Glutamatergic neuron (in vitro differentiated cells): ENCODE measurements at regions not wholly inside any gene's neighbourhood (a gene's known extent, or its start where the extent isn't known, plus 50 kb on each side); places are given as distances from the start of the nearest gene placed in this dataset.

Experiments
- DNase-seq: peaks from one replicate; pipeline ENCODE4 v3.0.0; 2022
- H3K27ac Mint-ChIP-seq: one replicate; pipeline ENCODE4 v1.8.0; 2020; ENCODE audit warnings: mild to moderate bottlenecking, mixed read lengths, inconsistent platforms; ENCODE audit not compliant: unreplicated experiment
- H3K27me3 Mint-ChIP-seq: one replicate; pipeline ENCODE4 v1.8.0; 2020; ENCODE audit warnings: mild to moderate bottlenecking, moderate library complexity, mixed read lengths, inconsistent platforms; ENCODE audit not compliant: unreplicated experiment
- H3K36me3 Mint-ChIP-seq: one replicate; pipeline ENCODE4 v1.8.0; 2020; ENCODE audit warnings: mild to moderate bottlenecking, mixed read lengths, inconsistent platforms; ENCODE audit not compliant: unreplicated experiment
- H3K4me1 Mint-ChIP-seq: one replicate; pipeline ENCODE4 v1.8.0; 2020; ENCODE audit warnings: mild to moderate bottlenecking, low read depth, mixed read lengths, inconsistent platforms; ENCODE audit not compliant: unreplicated experiment
- H3K4me3 Mint-ChIP-seq: one replicate; pipeline ENCODE4 v1.8.0; 2020; ENCODE audit warnings: mild to moderate bottlenecking, mixed read lengths, inconsistent platforms; ENCODE audit not compliant: unreplicated experiment
- H3K9me3 Mint-ChIP-seq: one replicate; pipeline ENCODE4 v1.8.0; 2020; ENCODE audit warnings: mild to moderate bottlenecking, moderate library complexity, mixed read lengths, inconsistent platforms; ENCODE audit not compliant: unreplicated experiment
- TF ChIP-seq, protein P1 (sequence below): fragments of 200-600 bp; sonication (generic); IDR thresholded peaks from one replicate; pipeline ENCODE4 v1.5.0; 2021; ENCODE audit not compliant: partially characterized antibody, unreplicated experiment

DNA sequence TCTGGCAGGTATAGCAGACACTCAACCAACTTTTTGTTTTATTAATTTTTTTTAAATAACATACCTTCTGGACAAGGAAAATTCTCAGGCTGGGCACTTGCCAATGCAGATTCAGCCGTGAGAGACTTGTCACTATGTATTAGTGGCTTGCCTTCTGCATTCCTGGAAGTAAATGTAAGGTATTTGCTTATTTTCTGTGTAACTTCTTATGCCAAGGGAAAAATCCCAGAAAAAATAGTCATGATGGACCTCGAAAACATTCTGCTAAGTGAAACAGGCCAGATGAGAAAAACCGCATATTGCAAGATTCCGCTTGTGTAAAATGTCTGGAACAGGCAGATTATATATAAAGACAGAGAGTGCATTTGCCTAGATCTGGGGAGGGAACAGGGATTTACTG, 260.3 kb upstream of the DAPK1 start:
- H3K27me3 Mint-ChIP-seq: no peaks in the 10 kb centered on the region
- H3K9me3 Mint-ChIP-seq: no peaks in the 10 kb centered on the region
- TF ChIP-seq, protein P1, sequence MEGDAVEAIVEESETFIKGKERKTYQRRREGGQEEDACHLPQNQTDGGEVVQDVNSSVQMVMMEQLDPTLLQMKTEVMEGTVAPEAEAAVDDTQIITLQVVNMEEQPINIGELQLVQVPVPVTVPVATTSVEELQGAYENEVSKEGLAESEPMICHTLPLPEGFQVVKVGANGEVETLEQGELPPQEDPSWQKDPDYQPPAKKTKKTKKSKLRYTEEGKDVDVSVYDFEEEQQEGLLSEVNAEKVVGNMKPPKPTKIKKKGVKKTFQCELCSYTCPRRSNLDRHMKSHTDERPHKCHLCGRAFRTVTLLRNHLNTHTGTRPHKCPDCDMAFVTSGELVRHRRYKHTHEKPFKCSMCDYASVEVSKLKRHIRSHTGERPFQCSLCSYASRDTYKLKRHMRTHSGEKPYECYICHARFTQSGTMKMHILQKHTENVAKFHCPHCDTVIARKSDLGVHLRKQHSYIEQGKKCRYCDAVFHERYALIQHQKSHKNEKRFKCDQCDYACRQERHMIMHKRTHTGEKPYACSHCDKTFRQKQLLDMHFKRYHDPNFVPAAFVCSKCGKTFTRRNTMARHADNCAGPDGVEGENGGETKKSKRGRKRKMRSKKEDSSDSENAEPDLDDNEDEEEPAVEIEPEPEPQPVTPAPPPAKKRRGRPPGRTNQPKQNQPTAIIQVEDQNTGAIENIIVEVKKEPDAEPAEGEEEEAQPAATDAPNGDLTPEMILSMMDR: no peak
- no peaks in the 10 kb centered on the region for H3K36me3 Mint-ChIP-seq
- H3K4me3 Mint-ChIP-seq: no peak overlapping the region
- H3K27ac Mint-ChIP-seq: no peak overlapping the region
- H3K4me1 Mint-ChIP-seq: peaks cover 3% of the 10 kb centered on the region
- no peak for DNase-seq

DNA sequence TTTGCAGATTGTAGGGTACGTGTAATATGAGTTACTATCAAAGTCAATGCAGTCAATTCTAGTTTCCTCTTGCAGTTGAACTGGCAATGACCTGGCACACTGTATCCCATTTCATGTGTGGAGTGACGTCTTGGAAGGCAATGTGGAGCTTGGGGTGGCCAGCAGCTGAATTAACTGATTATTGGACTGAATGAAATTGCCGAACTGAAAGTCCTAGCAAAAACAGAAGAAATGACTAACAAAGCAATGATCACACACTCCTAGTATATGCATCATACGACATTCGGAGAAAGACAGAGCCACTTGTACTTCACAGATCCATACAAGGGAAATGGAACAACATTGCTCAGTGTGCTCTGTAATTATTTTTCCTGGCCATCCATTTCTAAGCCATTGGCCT, 259.1 kb upstream of the DAPK1 start:
- DNase-seq: no peak

DNA sequence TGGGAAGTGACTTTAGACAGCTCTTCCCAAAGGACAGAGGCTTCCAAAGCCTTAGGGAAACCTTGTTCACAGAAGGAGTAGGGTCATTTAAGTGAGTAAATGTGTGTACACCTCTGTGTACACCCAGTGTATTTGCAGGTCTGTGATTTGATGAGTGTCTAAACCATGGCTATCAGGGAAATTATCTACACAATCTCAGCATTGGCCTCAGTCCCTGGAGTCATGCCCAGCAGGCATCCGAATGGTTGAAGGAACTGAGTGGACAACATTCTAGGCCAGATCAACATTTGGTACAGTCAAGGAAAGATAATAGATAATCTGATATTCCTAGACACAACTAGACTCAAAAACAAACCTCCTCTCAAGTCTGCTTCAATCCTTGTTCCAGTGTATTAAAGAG, 258.4 kb upstream of the DAPK1 start:
- H3K4me3 Mint-ChIP-seq: no peak overlapping the region
- peaks cover under 1% of the 10 kb centered on the region for H3K4me1 Mint-ChIP-seq
- H3K9me3 Mint-ChIP-seq: no peaks in the 10 kb centered on the region
- no peak for DNase-seq
- no peak overlapping the region for H3K27ac Mint-ChIP-seq
- no peaks in the 10 kb centered on the region for H3K36me3 Mint-ChIP-seq
- no peaks in the 10 kb centered on the region for H3K27me3 Mint-ChIP-seq
- TF ChIP-seq, protein P1: no peak

More for the DNA sequence above, 259.1 kb upstream of the DAPK1 start:
- Mint-ChIP-seq H3K36me3 (no peaks in the 10 kb centered on the region), H3K9me3 (no peaks in the 10 kb centered on the region), H3K27ac (no peak overlapping the region), H3K4me1 (peaks cover 3% of the 10 kb centered on the region), H3K27me3 (no peaks in the 10 kb centered on the region), H3K4me3 (no peak overlapping the region)
- TF ChIP-seq, protein P1: no peak

DNA sequence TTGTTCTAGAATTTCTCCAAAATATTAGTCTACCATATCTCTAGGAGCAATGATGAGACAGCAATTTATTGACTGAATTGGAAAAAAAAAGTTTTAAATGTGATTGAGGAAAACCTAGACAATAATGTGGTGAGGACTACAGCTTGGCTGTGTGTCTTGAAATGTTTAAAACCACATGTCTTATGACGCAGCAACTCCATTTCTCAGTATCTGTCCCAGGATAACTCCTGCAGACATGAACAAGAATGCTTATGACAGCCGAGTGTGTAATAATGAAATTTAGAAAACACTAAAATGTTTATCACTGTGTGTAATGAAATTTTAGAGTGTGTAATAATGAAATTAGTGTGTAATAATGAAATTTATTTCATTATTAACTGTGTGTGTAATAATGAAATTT, 254.1 kb upstream of the DAPK1 start:
- H3K4me3 Mint-ChIP-seq: no peak overlapping the region
- TF ChIP-seq, protein P1: no peak
- H3K36me3 Mint-ChIP-seq: no peaks in the 10 kb centered on the region
- peaks cover 3% of the 10 kb centered on the region for H3K4me1 Mint-ChIP-seq
- DNase-seq: no peak
- no peaks in the 10 kb centered on the region for H3K27me3 Mint-ChIP-seq
- no peaks in the 10 kb centered on the region for H3K9me3 Mint-ChIP-seq
- no peak overlapping the region for H3K27ac Mint-ChIP-seq

DNA sequence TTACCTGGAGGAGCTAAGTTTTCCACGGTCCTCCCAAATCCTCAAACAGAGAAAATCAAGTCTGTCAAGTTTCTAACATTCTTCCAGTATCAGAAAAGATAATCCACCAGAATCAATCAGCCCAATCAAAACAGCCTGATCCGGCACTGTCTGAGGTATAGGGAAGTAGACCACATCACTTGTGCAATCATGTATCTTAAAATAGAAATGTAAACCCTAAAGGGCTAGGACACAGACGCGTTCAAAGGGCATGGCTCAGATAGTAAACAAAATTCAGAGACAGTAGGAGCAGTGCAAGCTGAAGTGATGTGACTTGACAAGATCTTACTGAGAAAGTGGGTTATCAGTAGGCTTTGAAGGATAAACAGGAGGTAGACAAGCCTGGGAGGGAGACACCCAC, 252.4 kb upstream of the DAPK1 start:
- Mint-ChIP-seq H3K36me3 (no peaks in the 10 kb centered on the region), H3K4me1 (peaks cover 3% of the 10 kb centered on the region), H3K9me3 (no peaks in the 10 kb centered on the region), H3K4me3 (no peak overlapping the region), H3K27ac (no peak overlapping the region), H3K27me3 (no peaks in the 10 kb centered on the region)
- TF ChIP-seq, protein P1: no peak
- no peak for DNase-seq
